D341Med (cell line): ENCODE measurements at regions not wholly inside any gene's neighbourhood (a gene's known extent, or its start where the extent isn't known, plus 50 kb on each side); places are given as distances from the start of the nearest gene placed in this dataset.
"Not testable (repeated sequence)": the region's sequence is repeated elsewhere in the genome, so short reads cannot be mapped to it uniquely, and the experiment has no call there.

Source experiments
- DNase-seq: peaks from one replicate; pipeline ENCODE4 v3.0.0; 2012; ENCODE audit warnings: low spot score

DNA sequence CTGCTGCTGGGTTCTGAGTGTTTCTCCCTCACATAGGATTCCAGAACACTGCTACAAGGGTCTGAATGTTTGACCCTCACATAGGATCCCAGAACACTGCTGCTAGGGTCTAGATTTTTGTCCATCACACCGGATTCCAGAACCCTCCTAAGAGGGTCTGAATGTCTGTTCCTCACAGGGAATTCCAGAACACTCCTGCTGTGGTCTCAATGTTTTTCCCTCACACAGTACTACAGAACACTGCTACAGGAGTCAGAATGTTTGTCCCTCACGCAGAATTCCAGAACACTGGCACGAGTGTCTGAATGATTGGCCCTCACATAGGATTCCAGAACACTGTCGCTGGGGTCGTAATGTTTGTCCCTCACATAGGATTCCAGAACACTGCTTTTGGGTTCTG lies 221.6 kb downstream of the FOXD4L6 start:
- DNase-seq, result not testable (repeated sequence)

- not testable (repeated sequence) for DNase-seq
Measured at GRCh38 chr9:40892315-40892714, 236.2 kb downstream of the FOXD4L6 start.

DNA sequence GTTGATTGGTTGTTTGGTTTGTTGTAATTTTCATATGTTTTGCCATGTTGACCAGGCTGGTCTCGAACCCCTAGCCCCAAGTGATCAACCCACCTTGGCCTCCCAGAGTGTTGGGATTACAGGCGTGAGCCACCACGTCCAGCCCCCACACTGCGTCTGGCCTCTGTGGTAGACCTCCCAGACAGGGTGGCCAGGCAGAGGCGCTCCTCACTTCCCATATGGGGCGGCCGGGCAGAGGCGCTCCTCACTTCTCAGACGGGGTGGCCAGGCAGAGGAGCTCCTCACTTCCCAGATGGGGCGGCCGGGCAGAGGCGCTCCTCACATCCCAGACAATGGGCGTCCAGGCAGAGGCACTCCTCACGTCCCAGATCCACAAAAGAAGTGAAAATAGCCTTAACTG lies 242.6 kb downstream of the FOXD4L6 start:
- DNase-seq, result not testable (repeated sequence)

DNA sequence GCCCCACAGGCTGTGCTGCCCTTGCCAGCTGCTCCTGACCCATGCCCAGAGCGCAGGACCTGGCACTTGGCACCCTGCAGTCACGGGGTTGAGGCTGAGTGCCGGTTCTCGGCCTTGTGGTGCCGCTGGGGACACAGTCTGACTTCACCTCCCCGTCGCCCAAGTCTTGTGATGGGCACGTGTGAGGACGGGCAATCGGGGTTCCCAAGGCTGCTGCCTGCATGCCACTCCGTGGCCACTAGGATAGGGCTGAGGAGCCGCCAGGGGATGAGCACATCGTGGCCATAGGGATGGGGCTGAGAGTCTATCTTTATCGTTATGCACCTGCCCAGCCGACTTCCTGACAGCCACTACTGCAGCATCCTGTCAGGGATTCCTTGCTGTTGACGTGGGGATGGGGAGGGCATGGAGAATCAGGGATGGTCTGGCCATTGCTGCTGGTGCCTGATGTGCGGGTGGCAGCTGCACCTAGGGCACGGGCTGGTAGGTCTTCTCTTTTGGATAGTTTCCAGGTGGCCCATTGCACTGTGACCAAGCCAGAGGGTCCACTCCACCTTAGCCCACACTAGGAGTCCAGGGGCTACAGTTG lies 243.5 kb downstream of the FOXD4L6 start:
- not testable (repeated sequence) for DNase-seq

DNA sequence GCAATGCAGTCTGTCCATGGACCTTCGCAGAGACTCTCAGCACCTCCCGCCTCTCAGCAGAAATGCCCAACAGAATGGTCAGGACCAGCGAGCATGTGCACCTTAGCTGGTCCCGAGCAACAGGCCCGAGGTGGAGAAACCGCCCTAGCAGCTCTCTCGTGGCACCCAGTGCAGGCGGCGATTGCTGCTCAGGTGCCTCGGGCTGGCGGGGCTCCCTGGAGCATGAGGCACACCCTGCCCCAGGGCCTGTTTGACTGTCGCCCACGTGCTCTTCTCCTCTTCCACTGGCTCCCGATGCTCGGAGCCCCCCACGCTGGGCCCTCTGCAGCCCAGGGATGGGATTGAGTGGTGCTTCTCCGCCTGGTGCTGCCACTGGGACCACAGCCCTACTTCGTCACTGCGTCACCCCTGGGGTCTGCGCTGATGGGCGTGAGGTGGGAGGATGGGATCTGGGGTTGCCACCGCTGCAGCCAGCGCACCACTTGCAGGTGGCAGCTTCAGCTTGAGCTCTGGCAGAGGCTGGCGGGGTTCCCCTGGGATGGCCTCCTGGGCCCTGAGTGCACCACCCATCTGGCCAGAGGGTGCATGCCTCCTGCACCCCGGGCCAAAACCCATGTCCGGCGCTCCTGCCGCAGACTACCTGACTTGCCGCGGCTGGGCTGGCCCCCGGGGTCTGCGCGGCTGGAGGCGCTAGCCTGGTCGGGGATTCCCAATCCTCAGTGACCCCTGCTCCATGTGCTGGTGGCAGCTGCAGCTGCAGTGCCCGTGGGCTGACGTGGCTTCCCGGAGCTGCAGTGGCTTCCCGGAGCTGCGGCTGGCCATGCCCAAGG lies 244.2 kb downstream of the FOXD4L6 start:
- DNase-seq, result peak; percentile 19

- DNase-seq, result not testable (repeated sequence)
Measured at GRCh38 chr9:40883423-40884071, 244.9 kb downstream of the FOXD4L6 start.

- not testable (repeated sequence) for DNase-seq
Measured at GRCh38 chr9:40873753-40874295, 254.7 kb downstream of the FOXD4L6 start.

DNA sequence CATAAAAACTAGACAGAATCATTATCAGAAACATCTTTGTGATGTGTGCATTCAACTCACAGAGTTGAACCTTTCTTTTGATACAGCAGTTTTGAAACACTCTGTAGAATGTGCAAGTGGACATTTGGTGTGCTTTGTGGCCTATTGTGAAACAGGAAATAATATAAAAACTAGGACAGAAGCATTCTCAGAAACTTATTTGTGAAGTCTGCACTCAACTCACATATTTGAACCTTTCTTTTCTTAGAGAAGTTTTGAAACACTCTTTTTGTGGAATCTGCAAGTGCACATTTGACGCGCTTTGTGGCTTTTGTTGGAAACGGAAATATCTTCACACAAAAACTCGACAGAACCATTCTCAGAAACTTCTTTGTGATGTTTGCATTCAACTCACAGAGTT lies 260.0 kb downstream of the FOXD4L6 start:
- DNase-seq, result not testable (repeated sequence)
